ENCODE measurements at regions not wholly inside any gene's neighbourhood (a gene's known extent, or its start where the extent isn't known, plus 50 kb on each side); places are given as distances from the start of the nearest gene placed in this dataset.

DNA sequence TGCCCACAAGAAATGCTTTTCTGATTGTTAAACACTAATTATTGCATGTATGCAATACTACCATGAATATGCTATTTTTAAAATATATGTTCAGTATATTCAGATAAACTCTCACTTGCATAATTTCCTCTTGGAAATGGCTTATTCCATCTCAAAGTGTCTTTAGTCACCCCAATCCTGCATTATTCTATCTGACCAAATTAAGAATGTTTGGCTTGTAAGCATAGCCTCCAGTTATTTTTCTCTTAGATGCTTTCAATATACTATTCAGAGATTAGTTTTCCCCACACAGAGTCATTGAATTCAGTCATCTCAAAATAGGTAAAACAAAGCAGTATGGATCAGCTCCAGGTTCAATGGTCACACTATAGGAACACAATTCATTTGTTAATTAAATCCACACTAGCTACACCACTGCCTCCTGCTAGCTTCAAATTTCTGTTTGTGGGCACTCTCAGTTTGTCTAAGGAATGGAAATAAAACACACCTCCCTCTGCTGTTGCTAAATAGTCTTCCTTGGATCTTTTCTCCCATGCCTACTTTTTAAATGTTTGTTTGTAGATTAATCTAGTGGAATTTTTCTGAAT, 134.6 kb upstream of the TBCA start:
- no peak for ATAC-seq (ENCODE audit: low FRiP score in 2 of 2)

DNA sequence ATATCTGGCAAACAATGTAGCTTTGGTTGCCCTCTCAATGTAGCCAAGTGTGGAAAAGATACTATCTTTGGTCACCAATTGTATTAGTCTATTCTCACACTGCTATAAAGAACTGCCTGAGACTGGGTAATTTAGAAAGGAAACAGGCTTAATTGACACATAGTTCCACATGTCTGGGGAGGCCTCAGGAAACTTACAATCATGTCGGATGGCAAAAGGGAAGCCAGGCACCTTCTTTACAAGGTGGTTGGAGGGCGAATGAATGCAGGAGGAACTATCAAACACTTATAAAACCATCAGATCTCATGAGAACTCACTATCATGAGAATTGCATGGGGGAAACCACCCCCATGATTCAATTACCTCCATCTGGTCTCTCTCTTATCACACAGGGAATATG, 133.1 kb upstream of the TBCA start:
- ATAC-seq (ENCODE audit: low FRiP score in 2 of 2) (no peak), DNase-seq (no peak)
- no peak overlapping the region for H3K4me3 ChIP-seq
- 88 to 96% methylated on average over 2 of the region's 2 CpGs for WGBS, 2 donors
- no peak overlapping the region for H3K27ac ChIP-seq
- no peaks in the 10 kb centered on the region for H3K27me3 ChIP-seq
- TF ChIP-seq POLR2A (IDR thresholded peaks at IDR 0.05): no peak
- TF ChIP-seq EP300 (IDR thresholded peaks at IDR 0.05): no peak
- no peak for TF ChIP-seq POLR2AphosphoS5 (IDR thresholded peaks at IDR 0.05)
- TF ChIP-seq, protein P1, sequence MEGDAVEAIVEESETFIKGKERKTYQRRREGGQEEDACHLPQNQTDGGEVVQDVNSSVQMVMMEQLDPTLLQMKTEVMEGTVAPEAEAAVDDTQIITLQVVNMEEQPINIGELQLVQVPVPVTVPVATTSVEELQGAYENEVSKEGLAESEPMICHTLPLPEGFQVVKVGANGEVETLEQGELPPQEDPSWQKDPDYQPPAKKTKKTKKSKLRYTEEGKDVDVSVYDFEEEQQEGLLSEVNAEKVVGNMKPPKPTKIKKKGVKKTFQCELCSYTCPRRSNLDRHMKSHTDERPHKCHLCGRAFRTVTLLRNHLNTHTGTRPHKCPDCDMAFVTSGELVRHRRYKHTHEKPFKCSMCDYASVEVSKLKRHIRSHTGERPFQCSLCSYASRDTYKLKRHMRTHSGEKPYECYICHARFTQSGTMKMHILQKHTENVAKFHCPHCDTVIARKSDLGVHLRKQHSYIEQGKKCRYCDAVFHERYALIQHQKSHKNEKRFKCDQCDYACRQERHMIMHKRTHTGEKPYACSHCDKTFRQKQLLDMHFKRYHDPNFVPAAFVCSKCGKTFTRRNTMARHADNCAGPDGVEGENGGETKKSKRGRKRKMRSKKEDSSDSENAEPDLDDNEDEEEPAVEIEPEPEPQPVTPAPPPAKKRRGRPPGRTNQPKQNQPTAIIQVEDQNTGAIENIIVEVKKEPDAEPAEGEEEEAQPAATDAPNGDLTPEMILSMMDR (IDR thresholded peaks at IDR 0.05): no peak
- H3K36me3 ChIP-seq: no peaks in the 10 kb centered on the region
- H3K4me1 ChIP-seq: no peaks in the 10 kb centered on the region
- H3K9me3 ChIP-seq: no peaks in the 10 kb centered on the region

More for the DNA sequence above, 134.6 kb upstream of the TBCA start:
- DNase-seq: no peak
- Histone ChIP-seq H3K4me1 (no peaks in the 10 kb centered on the region), H3K27ac (no peak overlapping the region), H3K9me3 (no peaks in the 10 kb centered on the region), H3K36me3 (no peaks in the 10 kb centered on the region), H3K27me3 (no peaks in the 10 kb centered on the region), H3K4me3 (no peak overlapping the region)
- TF ChIP-seq POLR2AphosphoS5 (IDR thresholded peaks at IDR 0.05) (no peak), POLR2A (IDR thresholded peaks at IDR 0.05) (no peak), EP300 (IDR thresholded peaks at IDR 0.05) (no peak)
- TF ChIP-seq, protein P1 (IDR thresholded peaks at IDR 0.05): no peak

DNA sequence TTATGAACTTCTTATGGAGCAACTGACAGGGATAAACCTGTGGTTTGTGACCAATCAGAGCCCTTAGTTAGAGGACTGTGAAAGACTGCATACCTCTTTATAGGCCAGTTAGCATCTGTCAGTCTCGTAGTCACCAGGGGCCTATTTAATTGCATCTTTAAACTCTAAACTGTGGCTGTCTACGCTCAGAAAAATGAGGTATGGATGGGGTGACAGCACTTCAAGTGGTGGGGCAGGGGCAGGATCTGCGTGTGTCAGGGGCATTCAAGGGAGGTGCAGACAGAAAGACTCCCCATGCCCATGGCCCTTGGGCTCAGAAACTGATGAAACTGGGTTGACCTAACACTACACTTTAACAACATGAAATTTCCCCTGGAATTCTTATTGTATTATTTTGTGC, 132.6 kb upstream of the TBCA start:
- H3K4me1 ChIP-seq: no peaks in the 10 kb centered on the region
- no peaks in the 10 kb centered on the region for H3K27me3 ChIP-seq
- ATAC-seq (ENCODE audit: low FRiP score in 2 of 2) (no peak), DNase-seq (no peak)
- no peaks in the 10 kb centered on the region for H3K36me3 ChIP-seq
- no peak overlapping the region for H3K27ac ChIP-seq
- WGBS, 2 donors: 89 to 92% methylated on average over 3 of the region's 3 CpGs
- H3K9me3 ChIP-seq: no peaks in the 10 kb centered on the region
- TF ChIP-seq EP300 (IDR thresholded peaks at IDR 0.05) (no peak), POLR2A (IDR thresholded peaks at IDR 0.05) (no peak), POLR2AphosphoS5 (IDR thresholded peaks at IDR 0.05) (no peak)
- TF ChIP-seq, protein P1 (IDR thresholded peaks at IDR 0.05): no peak
- H3K4me3 ChIP-seq: no peak overlapping the region

DNA sequence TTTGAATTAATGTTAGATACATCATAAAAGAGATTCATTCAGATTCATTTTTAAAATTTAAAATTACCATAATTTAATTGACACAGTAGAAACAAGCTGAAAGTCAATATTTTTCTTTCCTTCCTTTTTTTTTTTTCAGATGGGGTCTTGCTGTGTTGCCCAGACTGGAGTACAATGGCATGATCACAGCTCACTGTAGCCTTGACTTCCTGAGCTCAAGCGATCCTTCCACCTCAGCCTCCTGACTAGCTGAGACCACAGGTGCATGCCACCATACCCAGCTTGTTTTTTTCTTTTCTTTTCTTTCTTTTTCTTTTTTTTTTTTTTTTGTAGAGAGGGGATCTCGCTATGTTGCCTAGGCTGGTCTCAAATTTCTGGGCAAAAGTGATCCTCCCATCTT, 131.6 kb upstream of the TBCA start:
- ATAC-seq (ENCODE audit: low FRiP score in 2 of 2): no peak
- H3K4me1 ChIP-seq: no peaks in the 10 kb centered on the region
- WGBS, 2 donors: 95 to 98% methylated on average over 2 of the region's 2 CpGs
- no peak overlapping the region for H3K27ac ChIP-seq
- no peaks in the 10 kb centered on the region for H3K27me3 ChIP-seq
- no peak overlapping the region for H3K4me3 ChIP-seq
- TF ChIP-seq, protein P1 (IDR thresholded peaks at IDR 0.05): no peak
- TF ChIP-seq EP300 (IDR thresholded peaks at IDR 0.05): no peak
- TF ChIP-seq POLR2A (IDR thresholded peaks at IDR 0.05): no peak
- TF ChIP-seq POLR2AphosphoS5 (IDR thresholded peaks at IDR 0.05): no peak
- no peaks in the 10 kb centered on the region for H3K9me3 ChIP-seq
- H3K36me3 ChIP-seq: no peaks in the 10 kb centered on the region
- DNase-seq: no peak

DNA sequence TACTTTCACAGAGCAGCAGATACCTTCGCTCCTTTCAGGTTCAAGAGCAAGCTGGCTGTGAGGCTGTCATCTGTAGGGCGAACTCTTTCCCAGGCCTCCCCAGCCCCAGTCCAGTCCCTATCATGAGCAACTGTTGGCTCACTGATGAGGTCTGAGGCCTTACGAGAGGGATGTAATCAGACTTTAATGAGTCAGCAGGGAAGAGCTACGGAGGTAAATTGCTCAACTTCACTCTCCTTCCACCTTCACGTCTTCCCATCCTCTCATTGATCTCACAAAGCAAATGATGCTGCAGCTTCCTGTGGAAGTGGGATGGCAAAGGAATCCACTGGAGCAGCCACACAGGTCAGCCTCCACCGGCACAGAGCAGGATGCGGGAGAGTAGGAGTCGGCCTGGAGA, 130.7 kb upstream of the TBCA start:
- no peaks in the 10 kb centered on the region for H3K4me1 ChIP-seq
- ATAC-seq (ENCODE audit: low FRiP score in 2 of 2) (no peak), DNase-seq (no peak)
- H3K9me3 ChIP-seq: no peaks in the 10 kb centered on the region
- TF ChIP-seq POLR2A (IDR thresholded peaks at IDR 0.05) (no peak), EP300 (IDR thresholded peaks at IDR 0.05) (no peak), POLR2AphosphoS5 (IDR thresholded peaks at IDR 0.05) (no peak)
- TF ChIP-seq, protein P1 (IDR thresholded peaks at IDR 0.05): no peak
- H3K36me3 ChIP-seq: no peaks in the 10 kb centered on the region
- no peaks in the 10 kb centered on the region for H3K27me3 ChIP-seq
- no peak overlapping the region for H3K4me3 ChIP-seq
- 78 to 87% methylated on average over 6 to 8 of the region's 8 CpGs for WGBS, 2 donors
- no peak overlapping the region for H3K27ac ChIP-seq
